IPS DF 4.7 (cell line): ENCODE measurements at regions not wholly inside any gene's neighbourhood (a gene's known extent, or its start where the extent isn't known, plus 50 kb on each side); places are given as distances from the start of the nearest gene placed in this dataset.

Source experiments
- DNase-seq: peaks from one replicate; pipeline ENCODE4 v3.0.0-alpha.2; 2013; ENCODE audit warnings: low spot score; ENCODE audit errors: extremely low read depth

GRCh38 chrY:8390310-8390709 is 947.0 kb upstream of the TSPY4 start:
- no peak for DNase-seq

GRCh38 chrY:8393246-8393645 is 944.0 kb upstream of the TSPY4 start:
- no peak for DNase-seq

GRCh38 chrY:8422906-8423305 is 914.4 kb upstream of the TSPY4 start:
- no peak for DNase-seq

- DNase-seq, result no peak
These were observed 910.8 kb upstream of the TSPY4 start for GRCh38 chrY:8426433-8426832.

GRCh38 chrY:8437510-8437909 is 899.8 kb upstream of the TSPY4 start:
- no peak for DNase-seq

- DNase-seq, result no peak
These were observed 895.2 kb upstream of the TSPY4 start for GRCh38 chrY:8442097-8442496.

- no peak for DNase-seq
These were observed 884.3 kb upstream of the TSPY4 start for GRCh38 chrY:8452963-8453362.

GRCh38 chrY:8466813-8467212 is 870.5 kb upstream of the TSPY4 start:
- no peak for DNase-seq

- no peak for DNase-seq
These were observed 867.0 kb upstream of the TSPY4 start for GRCh38 chrY:8470249-8470648.

GRCh38 chrY:8479141-8479540 is 858.1 kb upstream of the TSPY4 start:
- DNase-seq, result no peak

GRCh38 chrY:8488955-8489354 is 848.3 kb upstream of the TSPY4 start:
- DNase-seq, result no peak

GRCh38 chrY:8489880-8490630 is 847.2 kb upstream of the TSPY4 start:
- DNase-seq, result no peak

GRCh38 chrY:8494396-8494795 is 842.9 kb upstream of the TSPY4 start:
- DNase-seq, result no peak

GRCh38 chrY:8495243-8495642 is 842.0 kb upstream of the TSPY4 start:
- DNase-seq, result no peak

- no peak for DNase-seq
These were observed 836.4 kb upstream of the TSPY4 start for GRCh38 chrY:8500888-8501287.

GRCh38 chrY:8533468-8533867 is 803.8 kb upstream of the TSPY4 start:
- DNase-seq, result no peak

GRCh38 chrY:8535704-8536103 is 801.6 kb upstream of the TSPY4 start:
- DNase-seq, result no peak

- DNase-seq, result no peak
These were observed 801.0 kb upstream of the TSPY4 start for GRCh38 chrY:8536277-8536676.

GRCh38 chrY:8541306-8541705 is 796.0 kb upstream of the TSPY4 start:
- no peak for DNase-seq

- no peak for DNase-seq
These were observed 792.5 kb upstream of the TSPY4 start for GRCh38 chrY:8544715-8545114.

GRCh38 chrY:8547931-8548330 is 789.3 kb upstream of the TSPY4 start:
- no peak for DNase-seq

- DNase-seq, result no peak
These were observed 785.9 kb upstream of the TSPY4 start for GRCh38 chrY:8551323-8551722.

- DNase-seq, result no peak
These were observed 785.0 kb upstream of the TSPY4 start for GRCh38 chrY:8552168-8552805.
